Germinal center (tissue), 1 donor: ENCODE measurements at regions not wholly inside any gene's neighbourhood (a gene's known extent, or its start where the extent isn't known, plus 50 kb on each side); places are given as distances from the start of the nearest gene placed in this dataset.
"Not testable (repeated sequence)": the region's sequence is repeated elsewhere in the genome, so short reads cannot be mapped to it uniquely, and the experiment has no call there.

Source experiments
- DNase-seq: peaks from one replicate; pipeline ENCODE4 v3.0.0; 2012; ENCODE audit warnings: mixed read lengths, low spot score

DNA sequence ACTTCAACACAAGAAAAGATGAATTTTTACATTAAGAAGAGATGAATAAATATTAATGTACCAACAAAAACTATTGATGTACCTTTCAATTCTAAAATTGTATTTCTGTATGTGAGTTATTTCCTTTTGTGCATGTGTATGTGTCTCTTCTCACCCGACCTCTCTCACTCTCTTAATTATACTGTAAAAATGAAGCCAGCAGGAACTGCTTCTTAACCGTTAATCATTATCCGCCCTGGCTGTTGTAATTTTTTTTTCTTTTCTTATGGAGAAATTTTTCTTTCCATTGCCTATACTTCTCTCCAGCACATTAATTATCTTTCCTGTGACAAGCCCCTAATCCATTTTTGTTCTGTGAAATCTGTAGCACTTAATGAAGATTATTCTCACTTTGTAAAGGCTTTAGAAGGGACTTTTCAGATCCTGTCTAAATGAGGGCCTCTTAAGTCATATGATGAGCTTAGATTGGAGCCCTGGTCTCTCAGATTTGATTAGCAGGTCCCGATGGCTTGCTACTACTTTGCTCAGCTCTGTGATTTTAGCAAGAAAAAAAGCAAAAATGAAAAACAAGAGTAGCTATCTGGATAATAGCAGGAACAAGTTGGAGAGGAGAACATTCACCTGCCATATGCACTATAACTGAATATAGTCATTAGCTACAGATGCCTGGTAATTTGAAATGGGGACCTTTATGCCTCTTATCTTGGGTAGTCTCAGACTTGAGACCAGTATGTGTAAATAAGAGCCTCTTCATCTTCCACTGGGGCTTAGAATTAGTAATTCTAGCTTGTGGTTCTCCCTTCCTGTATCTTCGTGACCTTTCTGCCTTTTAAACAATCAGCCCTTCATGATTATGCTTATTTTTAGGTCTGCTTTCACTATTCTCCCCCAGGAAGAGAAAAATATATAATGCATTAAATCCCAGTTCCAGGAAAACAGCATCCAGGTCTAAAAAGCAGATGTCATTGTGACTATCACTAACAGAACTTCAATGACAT is 80.0 kb upstream of the COL1A2 start:
- no peak for DNase-seq

GRCh38 chr7:94321138-94321537 is 73.6 kb upstream of the COL1A2 start:
- DNase-seq: not testable (repeated sequence)

DNA sequence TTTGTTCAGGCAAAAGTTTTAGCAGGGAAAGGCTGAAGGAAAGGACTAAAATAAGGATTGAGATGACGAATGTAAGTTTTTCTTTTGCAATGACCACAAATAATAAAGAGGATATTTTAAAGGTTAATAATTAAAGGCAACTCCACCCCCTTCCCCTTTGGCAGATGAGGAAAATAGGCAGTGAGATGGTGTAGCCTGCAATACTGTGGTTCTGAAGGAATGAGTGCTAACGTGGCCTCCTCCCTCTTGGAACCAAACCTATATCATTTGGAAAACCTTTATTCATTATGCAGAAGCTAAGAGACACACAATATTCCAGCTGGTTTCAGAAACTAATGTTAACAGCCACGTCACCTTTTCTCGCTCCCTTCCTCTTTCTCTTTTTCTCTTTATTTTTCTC is 70.9 kb upstream of the COL1A2 start:
- no peak for DNase-seq

- DNase-seq: no peak
Measured at GRCh38 chr7:94324380-94325121, 70.1 kb upstream of the COL1A2 start.

- DNase-seq: no peak
Measured at GRCh38 chr7:94325122-94325475, 69.6 kb upstream of the COL1A2 start.

GRCh38 chr7:94330269-94331020 is 64.2 kb upstream of the COL1A2 start:
- DNase-seq: no peak

- no peak for DNase-seq
Measured at GRCh38 chr7:94332571-94332970, 62.1 kb upstream of the COL1A2 start.

DNA sequence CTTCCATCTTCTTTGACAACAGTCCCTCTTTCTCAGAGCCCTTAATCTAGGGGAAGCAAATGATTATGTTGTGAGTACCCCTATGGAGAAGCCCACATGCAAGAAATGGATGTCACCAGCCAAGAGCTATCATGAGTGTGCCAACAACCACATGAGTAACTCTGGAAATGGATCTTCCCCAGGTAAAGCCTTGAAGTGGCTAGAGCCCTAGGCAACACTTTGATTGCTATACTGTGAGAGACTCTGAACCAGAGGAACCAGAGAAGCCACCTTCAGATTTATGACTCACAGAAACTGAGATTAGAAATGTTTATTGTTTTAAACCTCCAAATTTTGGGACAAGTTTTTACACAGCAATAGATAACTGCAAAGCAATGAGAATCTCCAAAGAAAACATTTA is 60.9 kb upstream of the COL1A2 start:
- no peak for DNase-seq

DNA sequence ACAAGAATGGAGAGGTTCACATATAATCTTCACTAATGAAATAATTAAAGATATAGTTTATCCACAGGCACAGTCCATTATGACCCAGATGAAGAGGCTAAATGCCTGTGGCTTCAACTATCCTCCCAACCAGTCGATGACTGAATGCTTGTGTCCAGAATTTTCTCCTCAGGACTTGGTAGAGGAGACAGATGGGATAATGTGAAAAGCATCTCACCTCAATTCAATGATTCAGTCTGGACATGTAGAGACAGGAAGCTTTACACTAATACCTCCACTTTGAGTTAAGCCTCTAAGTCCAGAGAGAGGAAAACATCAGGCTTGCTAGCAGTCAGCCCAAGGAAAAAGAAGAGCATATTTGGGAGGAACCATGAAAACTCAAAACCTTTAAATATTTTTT is 59.1 kb upstream of the COL1A2 start:
- no peak for DNase-seq

GRCh38 chr7:94336009-94336408 is 58.7 kb upstream of the COL1A2 start:
- no peak for DNase-seq

- DNase-seq: no peak
Measured at GRCh38 chr7:94338921-94339371, 55.7 kb upstream of the COL1A2 start.

DNA sequence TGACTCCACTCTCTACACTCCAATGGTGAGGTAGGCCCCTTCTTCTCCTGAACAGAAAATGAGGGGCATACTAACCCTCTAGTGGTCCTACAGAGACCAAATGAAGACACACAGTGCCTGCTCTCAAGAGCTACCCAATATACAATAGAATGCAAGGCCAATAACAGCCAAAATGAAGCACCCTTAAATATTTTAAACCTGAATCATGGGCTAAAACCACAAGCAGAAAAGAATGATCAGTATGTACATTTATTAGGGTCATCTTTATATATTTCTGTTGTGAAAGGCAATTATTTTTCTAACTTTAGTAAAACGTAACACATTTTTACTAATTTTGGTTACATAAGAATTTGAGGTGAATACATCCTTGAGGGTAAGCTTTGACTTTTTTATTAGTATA is 49.9 kb upstream of the COL1A2 start:
- DNase-seq: no peak
